Liver (tissue), 3 donors: ENCODE measurements at regions not wholly inside any gene's neighbourhood (a gene's known extent, or its start where the extent isn't known, plus 50 kb on each side); places are given as distances from the start of the nearest gene placed in this dataset.

Experiments
- ATF3 ChIP-seq: IDR thresholded peaks from 2 replicates; pipeline ENCODE4 v1.6.1; 2016; ENCODE audit warnings: antibody characterized with exemption
- HNF4A ChIP-seq, 2 donors: conservative IDR thresholded peaks; 2 replicates each; pipeline ENCODE4 v1.6.1; 2016; ENCODE audit warnings: antibody characterized with exemption in 2 of 2, mild to moderate bottlenecking in 2 of 2
- JUND ChIP-seq, 2 donors: IDR thresholded peaks; 2 replicates each; pipeline ENCODE4 v1.6.1; 2016; ENCODE audit warnings: antibody characterized with exemption in 2 of 2
- RXRA ChIP-seq, 2 donors: IDR thresholded peaks; 2 replicates each; pipeline ENCODE4 v1.6.1; 2017 to 2018; ENCODE audit warnings: antibody characterized with exemption in 2 of 2, mild to moderate bottlenecking in 1 of 2
- TF ChIP-seq, protein P1 (sequence below): fragments of 150-350 bp; IDR thresholded peaks from 2 replicates; pipeline ENCODE4 v1.5.1; 2017; ENCODE audit warnings: improper control_type of control experiment, low read depth, low read length; ENCODE audit not compliant: missing input control
- donor health status: healthy.
- donor health status: healthy.

GRCh38 chrX:106249706-106250379 lies 81.7 kb downstream of the PWWP3B start:
- TF ChIP-seq, protein P1, sequence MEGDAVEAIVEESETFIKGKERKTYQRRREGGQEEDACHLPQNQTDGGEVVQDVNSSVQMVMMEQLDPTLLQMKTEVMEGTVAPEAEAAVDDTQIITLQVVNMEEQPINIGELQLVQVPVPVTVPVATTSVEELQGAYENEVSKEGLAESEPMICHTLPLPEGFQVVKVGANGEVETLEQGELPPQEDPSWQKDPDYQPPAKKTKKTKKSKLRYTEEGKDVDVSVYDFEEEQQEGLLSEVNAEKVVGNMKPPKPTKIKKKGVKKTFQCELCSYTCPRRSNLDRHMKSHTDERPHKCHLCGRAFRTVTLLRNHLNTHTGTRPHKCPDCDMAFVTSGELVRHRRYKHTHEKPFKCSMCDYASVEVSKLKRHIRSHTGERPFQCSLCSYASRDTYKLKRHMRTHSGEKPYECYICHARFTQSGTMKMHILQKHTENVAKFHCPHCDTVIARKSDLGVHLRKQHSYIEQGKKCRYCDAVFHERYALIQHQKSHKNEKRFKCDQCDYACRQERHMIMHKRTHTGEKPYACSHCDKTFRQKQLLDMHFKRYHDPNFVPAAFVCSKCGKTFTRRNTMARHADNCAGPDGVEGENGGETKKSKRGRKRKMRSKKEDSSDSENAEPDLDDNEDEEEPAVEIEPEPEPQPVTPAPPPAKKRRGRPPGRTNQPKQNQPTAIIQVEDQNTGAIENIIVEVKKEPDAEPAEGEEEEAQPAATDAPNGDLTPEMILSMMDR: no peak
- TF ChIP-seq RXRA (IDR thresholded peaks at IDR 0.05) (no peak), ATF3 (no peak), HNF4A (conservative IDR thresholded peaks at IDR 0.05) (no peak), JUND (IDR thresholded peaks at IDR 0.05) (no peak)
